Erythroblast (primary cell): ENCODE measurements at regions not wholly inside any gene's neighbourhood (a gene's known extent, or its start where the extent isn't known, plus 50 kb on each side); places are given as distances from the start of the nearest gene placed in this dataset.

ENCODE experiments used
- GATA1 ChIP-seq: IDR thresholded peaks from 2 replicates; pipeline ENCODE4 v1.6.1; 2011; ENCODE audit warnings: low read depth, mild to moderate bottlenecking, control low read depth, low read length, moderate library complexity
- POLR2A ChIP-seq: IDR thresholded peaks from 2 replicates; pipeline ENCODE4 v1.6.1; 2011; ENCODE audit warnings: mild to moderate bottlenecking, low read length

DNA sequence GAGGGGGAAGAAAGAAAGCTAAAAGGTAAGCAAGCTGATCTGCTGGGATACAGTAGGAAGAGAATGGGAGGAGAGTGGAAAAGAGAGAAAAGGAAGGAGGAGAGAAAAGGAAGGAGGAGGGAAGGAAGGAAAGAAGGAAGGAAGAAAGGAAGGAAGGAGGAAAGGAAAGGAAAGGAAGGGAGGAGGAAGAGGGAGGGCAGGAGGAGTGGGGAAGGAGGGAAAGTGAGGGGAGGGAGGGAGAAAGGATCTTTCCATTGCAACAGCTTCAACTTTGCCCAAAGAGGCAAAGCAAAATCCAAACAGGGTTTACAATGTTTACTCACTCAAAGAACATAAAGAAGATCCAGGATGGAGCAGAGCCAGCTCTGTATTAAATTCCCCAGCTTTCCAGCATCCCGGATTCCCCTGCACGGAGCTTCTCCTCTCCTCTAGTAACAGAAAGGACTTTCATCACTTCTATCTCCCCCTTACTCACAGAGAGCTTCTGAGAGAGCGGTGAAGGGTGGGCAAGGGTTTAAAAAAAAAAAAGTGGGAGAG lies 494.2 kb upstream of the PROK2 start:
- no peak for TF ChIP-seq POLR2A
- no peak for TF ChIP-seq GATA1
